ENCODE measurements at regions not wholly inside any gene's neighbourhood (a gene's known extent, or its start where the extent isn't known, plus 50 kb on each side); places are given as distances from the start of the nearest gene placed in this dataset.
A peak's percentile ranks its signal among the peaks of the same experiment; 100 is the strongest.

GRCh38 chrX:40467454-40467853, 113.3 kb upstream of the ATP6AP2 start:
- TF ChIP-seq CTCF (conservative IDR thresholded peaks at IDR 0.05) = no peak
- H3K27ac ChIP-seq = peak overlapping the region; percentile 75

- no peak overlapping the region; the same call in 1 of the 2 replicates for H3K27ac ChIP-seq
- no peak for TF ChIP-seq CTCF (conservative IDR thresholded peaks at IDR 0.05)
These were observed 114.8 kb upstream of the ATP6AP2 start for GRCh38 chrX:40465735-40466551.

GRCh38 chrX:40462795-40463194, 118.0 kb upstream of the ATP6AP2 start:
- no peak overlapping the region for H3K27ac ChIP-seq

GRCh38 chrX:40460926-40461325, 119.8 kb upstream of the ATP6AP2 start:
- H3K27ac ChIP-seq = no peak overlapping the region
- no peak for TF ChIP-seq CTCF (conservative IDR thresholded peaks at IDR 0.05)

More at GRCh38 chrX:40462795-40463194, 118.0 kb upstream of the ATP6AP2 start:
- TF ChIP-seq CTCF (conservative IDR thresholded peaks at IDR 0.05) = no peak

GRCh38 chrX:40459571-40460158, 121.1 kb upstream of the ATP6AP2 start:
- no peak for TF ChIP-seq CTCF (conservative IDR thresholded peaks at IDR 0.05)
- no peak overlapping the region for H3K27ac ChIP-seq

GRCh38 chrX:40457406-40457805, 123.4 kb upstream of the ATP6AP2 start:
- no peak for TF ChIP-seq CTCF (conservative IDR thresholded peaks at IDR 0.05)

GRCh38 chrX:40452031-40452430, 128.7 kb upstream of the ATP6AP2 start:
- H3K27ac ChIP-seq = no peak overlapping the region
- TF ChIP-seq CTCF (conservative IDR thresholded peaks at IDR 0.05) = no peak

More at GRCh38 chrX:40457406-40457805, 123.4 kb upstream of the ATP6AP2 start:
- no peak overlapping the region for H3K27ac ChIP-seq

Data from VCaP (cell line).